ENCODE measurements at regions not wholly inside any gene's neighbourhood (a gene's known extent, or its start where the extent isn't known, plus 50 kb on each side); places are given as distances from the start of the nearest gene placed in this dataset.

- no peak for DNase-seq
- H3K4me1 ChIP-seq: no peaks in the 10 kb centered on the region
- no peaks in the 10 kb centered on the region for H3K36me3 ChIP-seq
- WGBS, 2 donors: 19 to 24% methylated on average over 2 of the region's 2 CpGs
- H3K9me3 ChIP-seq: no peaks in the 10 kb centered on the region
- TF ChIP-seq CTCF (IDR thresholded peaks at IDR 0.05): no peak
- no peak for TF ChIP-seq POLR2A (IDR thresholded peaks at IDR 0.05)
- no peak overlapping the region for H3K27ac ChIP-seq
- H3K27me3 ChIP-seq: no peaks in the 10 kb centered on the region
- intact Hi-C loops (cut with DNase I): no loop called here
- H3K4me3 ChIP-seq (replicated peaks in 1 of 3): no peak overlapping the region
Observed at GRCh38 chr13:90926459-90926858, 421.0 kb upstream of the MIR17HG start.

GRCh38 chr13:90928109-90928508, 419.4 kb upstream of the MIR17HG start:
- H3K27ac ChIP-seq: no peak overlapping the region
- no peaks in the 10 kb centered on the region for H3K4me1 ChIP-seq
- no peaks in the 10 kb centered on the region for H3K9me3 ChIP-seq
- WGBS, 2 donors: 93 to 98% methylated on average over 7 of the region's 7 CpGs
- no peak overlapping the region for H3K4me3 ChIP-seq (replicated peaks in 1 of 3)
- no peak for DNase-seq
- no peaks in the 10 kb centered on the region for H3K27me3 ChIP-seq
- no peaks in the 10 kb centered on the region for H3K36me3 ChIP-seq
- intact Hi-C loops (cut with DNase I): no loop called here
- no peak for TF ChIP-seq POLR2A (IDR thresholded peaks at IDR 0.05)
- TF ChIP-seq CTCF (IDR thresholded peaks at IDR 0.05): no peak

GRCh38 chr13:90933097-90933826, 414.2 kb upstream of the MIR17HG start:
- TF ChIP-seq CTCF (IDR thresholded peaks at IDR 0.05) (no peak), POLR2A (IDR thresholded peaks at IDR 0.05) (no peak)
- no peaks in the 10 kb centered on the region for H3K4me1 ChIP-seq
- no peaks in the 10 kb centered on the region for H3K9me3 ChIP-seq
- WGBS, 2 donors: 69 to 78% methylated on average over 3 of the region's 3 CpGs
- no peak overlapping the region for H3K27ac ChIP-seq
- H3K4me3 ChIP-seq (replicated peaks in 1 of 3): no peak overlapping the region
- H3K27me3 ChIP-seq: no peaks in the 10 kb centered on the region
- H3K36me3 ChIP-seq: no peaks in the 10 kb centered on the region
- intact Hi-C loops (cut with DNase I): no loop called here
- no peak for DNase-seq

GRCh38 chr13:90934741-90935140, 412.7 kb upstream of the MIR17HG start:
- WGBS, 2 donors: 96 to 97% methylated on average over 3 of the region's 3 CpGs
- no peaks in the 10 kb centered on the region for H3K27me3 ChIP-seq
- DNase-seq: no peak
- H3K4me3 ChIP-seq (replicated peaks in 1 of 3): no peak overlapping the region
- H3K4me1 ChIP-seq: no peaks in the 10 kb centered on the region
- TF ChIP-seq POLR2A (IDR thresholded peaks at IDR 0.05): no peak
- no peak for TF ChIP-seq CTCF (IDR thresholded peaks at IDR 0.05)
- H3K9me3 ChIP-seq: no peaks in the 10 kb centered on the region
- no peaks in the 10 kb centered on the region for H3K36me3 ChIP-seq
- intact Hi-C loops (cut with DNase I): no loop called here
- no peak overlapping the region for H3K27ac ChIP-seq

GRCh38 chr13:90938848-90939247, 408.6 kb upstream of the MIR17HG start:
- Histone ChIP-seq H3K9me3 (no peaks in the 10 kb centered on the region), H3K27ac (no peak overlapping the region), H3K27me3 (no peaks in the 10 kb centered on the region), H3K4me3 (replicated peaks in 1 of 3) (no peak overlapping the region), H3K36me3 (no peaks in the 10 kb centered on the region), H3K4me1 (no peaks in the 10 kb centered on the region)
- DNase-seq: no peak
- intact Hi-C loops (cut with DNase I): no loop called here
- no peak for TF ChIP-seq CTCF (IDR thresholded peaks at IDR 0.05)
- TF ChIP-seq POLR2A (IDR thresholded peaks at IDR 0.05): no peak

Measured in thyroid gland (tissue), 4 donors.